Motor neuron (in vitro differentiated cells): ENCODE measurements at regions not wholly inside any gene's neighbourhood (a gene's known extent, or its start where the extent isn't known, plus 50 kb on each side); places are given as distances from the start of the nearest gene placed in this dataset.
"Not testable (repeated sequence)": the region's sequence is repeated elsewhere in the genome, so short reads cannot be mapped to it uniquely, and the experiment has no call there.

ENCODE experiments used
- ATAC-seq, 8 experiments: fragments of 200-7000 bp; cut with Tn5 transposase; replicated peaks in 6 of 8; 2 replicates each; pipeline ENCODE4 v1.8.0; 2021; ENCODE audit warnings: mild to moderate bottlenecking in 8 of 8, moderate library complexity in 8 of 8
- H3K27ac ChIP-seq, 2 donors: fragments of 250-450 bp; sonication (Bioruptor Pico); 2 replicates each; pipeline ENCODE4 v1.9.0; 2021; ENCODE audit warnings: antibody characterized with exemption in 2 of 2, mild to moderate bottlenecking in 2 of 2, moderate library complexity in 1 of 2
- H3K4me1 ChIP-seq, 2 donors: fragments of 250-450 bp; sonication (Bioruptor Pico); replicated peaks in 1 of 2; 2 replicates each; pipeline ENCODE4 v1.6.1; 2021; ENCODE audit warnings: antibody characterized with exemption in 2 of 2, mild to moderate bottlenecking in 2 of 2, moderate library complexity in 1 of 2
- H3K4me3 ChIP-seq, 5 donors: fragments of 250-450 bp; sonication (Bioruptor Pico); 2 replicates each; pipeline ENCODE4 v1.9.0; 2021; ENCODE audit warnings: antibody characterized with exemption in 5 of 5, mild to moderate bottlenecking in 5 of 5, moderate library complexity in 4 of 5
- WGBS, 10 experiments: fragments of 450-650 bp; shearing (Covaris generic); methylation state at CpG; one replicate each; pipeline ENCODE4 v1.0.0; 2022; 5-methylcytosine and 5-hydroxymethylcytosine counted together
- in situ Hi-C, 9 experiments: fragments of 400-800 bp; cut with MboI; loops; one replicate each; pipeline ENCODE4 v1.15.0; 2021; ENCODE audit warnings: low sequenced_read_pairs in 9 of 9, low pct_unique_long_range_greater_than_20kb in 2 of 9; ENCODE audit not compliant: unreplicated experiment in 9 of 9

- H3K4me3 ChIP-seq = no peak overlapping the region
- in situ Hi-C loops = no loop called here
- no peak for ATAC-seq
- 70 to 88% (median 78%) methylated on average over 1 to 5 of the region's 5 CpGs for WGBS, 10 experiments
- H3K27ac ChIP-seq = no peak overlapping the region
- no peaks in the 10 kb centered on the region for H3K4me1 ChIP-seq
Measured at GRCh38 chr21:35478161-35479064, 429.3 kb upstream of the RUNX1 start.

- no peak for ATAC-seq
- H3K27ac ChIP-seq = no peak overlapping the region
- in situ Hi-C loops = no loop called here
- WGBS, 10 experiments = 40 to 100% (median 68%) methylated on average over 1 to 3 of the region's 3 CpGs
- no peaks in the 10 kb centered on the region for H3K4me1 ChIP-seq
- H3K4me3 ChIP-seq = no peak overlapping the region
Measured at GRCh38 chr21:35477622-35478021, 428.5 kb upstream of the RUNX1 start.

- WGBS, 10 experiments = 21 to 89% (median 82%) methylated on average over 2 to 9 of the region's 9 CpGs
- H3K4me3 ChIP-seq = no peak overlapping the region
- ATAC-seq = no peak
- no peaks in the 10 kb centered on the region for H3K4me1 ChIP-seq
- no peak overlapping the region for H3K27ac ChIP-seq
- in situ Hi-C loops = no loop called here
Measured at GRCh38 chr21:35476621-35477395, 427.7 kb upstream of the RUNX1 start.

- H3K4me3 ChIP-seq = no peak overlapping the region
- no peak for ATAC-seq
- WGBS, 10 experiments = 69 to 98% (median 89%) methylated on average over 2 to 4 of the region's 4 CpGs; no CpG with 5 or more reads in 1 of the 10 experiments
- no peak overlapping the region for H3K27ac ChIP-seq
- peaks cover under 1% of the 10 kb centered on the region in 2 donors for H3K4me1 ChIP-seq
- in situ Hi-C loops = no loop called here
Measured at GRCh38 chr21:35475762-35476161, 426.7 kb upstream of the RUNX1 start.

GRCh38 chr21:35475009-35475408 lies 425.9 kb upstream of the RUNX1 start:
- peak in 1 of 8 experiments; percentile 33 for ATAC-seq
- H3K27ac ChIP-seq = no peak overlapping the region
- peaks cover 4% of the 10 kb centered on the region in 2 donors for H3K4me1 ChIP-seq
- H3K4me3 ChIP-seq = no peak overlapping the region
- in situ Hi-C loops = no loop called here

DNA sequence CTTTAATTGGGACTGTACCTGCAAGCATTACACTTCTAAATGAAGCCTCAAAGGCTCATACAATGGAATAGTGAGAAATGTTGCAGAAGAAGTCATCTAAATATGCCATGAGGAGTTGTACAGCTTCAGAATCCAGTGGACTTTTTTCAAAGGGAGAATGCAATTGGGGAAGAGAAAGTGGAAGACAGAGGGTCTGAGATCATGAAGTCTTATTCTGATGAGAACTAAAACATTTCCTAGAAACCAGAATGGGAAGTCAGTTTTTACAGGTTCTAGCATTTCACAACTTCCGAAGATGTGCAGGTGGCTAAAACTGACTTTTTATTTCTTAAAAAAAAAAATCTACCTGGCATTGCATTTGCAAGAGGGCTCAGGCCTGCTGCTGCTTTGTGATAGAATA lies 424.4 kb upstream of the RUNX1 start:
- in situ Hi-C loops = no loop called here
- WGBS, 10 experiments = 100% methylated on average over 1 of the region's 1 CpG; no CpG with 5 or more reads in 4 of the 10 experiments
- no peak overlapping the region for H3K27ac ChIP-seq
- H3K4me1 ChIP-seq = peaks cover 4% of the 10 kb centered on the region in 2 donors
- H3K4me3 ChIP-seq = no peak overlapping the region
- no peak for ATAC-seq

DNA sequence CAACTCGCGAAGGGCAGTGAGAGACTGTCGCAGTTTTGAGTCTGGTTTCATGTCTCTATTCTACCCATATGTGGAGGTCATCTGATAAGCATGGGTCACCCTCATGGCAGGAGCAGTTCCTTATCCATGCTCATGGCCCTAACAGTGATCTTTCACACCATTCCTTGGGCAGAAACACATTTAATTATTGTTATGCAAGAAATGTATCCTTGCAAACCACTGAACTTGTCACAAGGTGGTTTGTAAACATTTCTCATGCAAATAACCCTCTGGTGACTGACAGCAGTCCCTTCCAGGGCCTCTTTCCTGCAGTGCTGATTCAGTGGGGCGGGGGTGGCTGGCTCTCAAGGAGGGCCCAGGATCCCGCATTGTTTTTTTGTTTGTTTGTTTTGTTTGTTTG lies 421.4 kb upstream of the RUNX1 start:
- peaks cover 4% of the 10 kb centered on the region in 2 donors for H3K4me1 ChIP-seq
- H3K27ac ChIP-seq = no peak overlapping the region
- ATAC-seq = peak in 5 of 8 experiments; percentile 35 to 71 (median 49)
- H3K4me3 ChIP-seq = no peak overlapping the region
- in situ Hi-C loops = no loop called here
- WGBS, 10 experiments = 27 to 100% (median 50%) methylated on average over 1 to 5 of the region's 5 CpGs; no CpG with 5 or more reads in 1 of the 10 experiments

DNA sequence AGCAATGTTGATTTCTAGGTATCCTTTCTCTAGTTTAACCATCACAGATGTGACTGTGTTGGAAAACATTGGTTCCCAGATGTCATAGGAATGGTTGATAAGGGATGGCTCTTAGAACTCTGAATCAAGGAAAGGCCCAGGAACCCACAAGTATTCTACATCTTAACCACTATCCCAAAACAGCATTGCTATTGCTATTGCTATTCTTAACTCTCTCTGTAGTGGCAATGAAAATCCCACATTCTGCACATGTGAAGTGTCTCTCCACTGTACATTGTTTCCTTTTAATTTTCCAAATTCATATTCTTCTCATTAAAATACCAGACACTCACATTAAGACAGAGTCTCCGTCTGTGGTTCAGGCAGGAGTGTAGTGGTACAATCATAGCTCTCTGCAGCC lies 420.4 kb upstream of the RUNX1 start:
- ATAC-seq = no peak
- Histone ChIP-seq H3K27ac (no peak overlapping the region), H3K4me1 (peaks cover 4% of the 10 kb centered on the region in 2 donors), H3K4me3 (no peak overlapping the region)
- in situ Hi-C loops = no loop called here
- WGBS, 10 experiments = 100% methylated on average over 1 of the region's 1 CpG; no CpG with 5 or more reads in 5 of the 10 experiments

DNA sequence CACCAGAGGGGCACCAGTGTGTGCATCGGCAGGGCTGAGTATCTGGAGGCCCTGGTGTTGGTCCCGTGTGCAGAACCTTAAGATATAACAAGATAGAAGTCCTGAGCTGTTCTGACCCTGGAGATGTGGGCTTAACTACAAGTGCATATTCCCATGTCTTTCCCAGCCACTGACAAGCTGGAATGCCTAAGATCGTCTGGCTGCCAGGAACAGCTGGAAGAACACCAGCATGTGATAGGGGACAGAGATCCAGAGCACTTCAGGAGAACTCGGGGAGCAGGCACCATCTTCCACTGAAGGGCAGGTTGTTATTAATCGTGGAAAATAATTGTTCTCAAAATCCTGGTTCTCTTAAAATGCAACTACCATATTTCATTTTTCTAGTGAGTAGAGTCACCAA lies 419.9 kb upstream of the RUNX1 start:
- H3K27ac ChIP-seq = no peak overlapping the region
- peaks cover 4% of the 10 kb centered on the region in 2 donors for H3K4me1 ChIP-seq
- H3K4me3 ChIP-seq = no peak overlapping the region
- no peak for ATAC-seq
- in situ Hi-C loops = no loop called here
- 13 to 100% (median 80%) methylated on average over 1 to 3 of the region's 5 CpGs; no CpG with 5 or more reads in 3 of the 10 experiments for WGBS, 10 experiments

DNA sequence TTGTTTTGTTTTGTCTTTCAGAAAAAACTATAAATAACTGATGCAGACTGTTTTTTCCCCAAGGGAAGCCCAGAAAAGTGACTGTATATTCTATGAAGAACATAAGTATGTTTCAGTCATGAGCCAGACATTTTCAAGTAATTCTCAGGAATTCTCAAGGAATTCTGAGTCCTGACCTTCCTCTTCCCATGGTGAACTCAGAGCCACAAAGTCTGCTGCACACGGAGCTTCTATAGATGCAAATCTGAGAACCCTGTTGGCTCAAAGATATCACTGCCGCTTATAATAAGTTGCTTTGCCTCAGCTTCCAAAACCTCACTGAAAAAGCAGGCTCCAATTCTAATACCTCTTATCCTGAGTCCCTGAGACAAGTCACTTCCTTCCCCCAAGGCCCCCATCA lies 418.5 kb upstream of the RUNX1 start:
- in situ Hi-C loops = no loop called here
- Histone ChIP-seq H3K4me3 (no peak overlapping the region), H3K27ac (no peak overlapping the region), H3K4me1 (peaks cover 4% of the 10 kb centered on the region in 2 donors)
- ATAC-seq = no peak
- WGBS, 10 experiments = 46 to 100% (median 83%) methylated on average over 1 to 2 of the region's 2 CpGs; no CpG with 5 or more reads in 3 of the 10 experiments

DNA sequence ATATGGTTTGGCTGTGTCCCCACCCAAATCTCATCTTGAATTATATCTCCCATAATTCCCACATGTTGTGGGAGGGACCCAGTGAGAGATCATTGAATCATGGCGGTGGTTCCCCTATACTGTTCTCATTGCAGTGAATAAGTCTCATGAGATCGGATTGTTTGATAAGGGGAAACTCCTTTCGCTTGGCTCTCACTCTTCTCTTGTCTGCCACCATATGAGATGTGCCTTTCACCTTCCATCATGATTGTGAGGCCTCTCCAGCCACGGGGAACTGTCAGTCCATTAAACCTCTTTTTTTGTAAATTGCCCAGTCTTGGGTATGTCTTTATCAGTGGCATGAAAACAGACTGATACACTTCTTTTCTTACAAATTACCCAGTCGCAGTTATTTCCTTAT lies 417.6 kb upstream of the RUNX1 start:
- H3K4me3 ChIP-seq, in situ Hi-C loops, H3K27ac ChIP-seq, ATAC-seq, H3K4me1 ChIP-seq: not testable (repeated sequence)
- WGBS, 10 experiments = 67 to 100% (median 85%) methylated on average over 1 to 5 of the region's 5 CpGs; no CpG with 5 or more reads in 1 of the 10 experiments

DNA sequence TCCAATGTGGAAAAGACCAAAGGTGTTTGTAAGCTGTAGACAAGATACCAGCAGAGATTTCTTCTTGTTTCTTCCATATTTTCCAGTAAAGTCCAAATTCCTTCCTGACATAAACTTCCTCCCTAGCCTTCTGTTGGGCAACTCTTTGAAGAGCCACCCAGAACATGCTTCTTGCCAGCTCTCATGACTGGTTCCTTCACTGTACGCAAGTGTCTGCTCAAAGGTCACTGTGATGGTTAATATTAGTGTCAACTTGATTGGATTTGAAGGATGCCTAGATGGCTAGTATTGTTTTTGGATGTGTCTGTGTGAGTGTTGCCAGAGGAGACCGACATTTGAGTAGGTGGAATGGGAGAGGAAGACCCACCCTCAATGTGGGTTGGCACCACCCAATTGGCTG lies 416.6 kb upstream of the RUNX1 start:
- ATAC-seq = no peak
- 80 to 100% (median 96%) methylated on average over 1 to 2 of the region's 2 CpGs; no CpG with 5 or more reads in 4 of the 10 experiments for WGBS, 10 experiments

DNA sequence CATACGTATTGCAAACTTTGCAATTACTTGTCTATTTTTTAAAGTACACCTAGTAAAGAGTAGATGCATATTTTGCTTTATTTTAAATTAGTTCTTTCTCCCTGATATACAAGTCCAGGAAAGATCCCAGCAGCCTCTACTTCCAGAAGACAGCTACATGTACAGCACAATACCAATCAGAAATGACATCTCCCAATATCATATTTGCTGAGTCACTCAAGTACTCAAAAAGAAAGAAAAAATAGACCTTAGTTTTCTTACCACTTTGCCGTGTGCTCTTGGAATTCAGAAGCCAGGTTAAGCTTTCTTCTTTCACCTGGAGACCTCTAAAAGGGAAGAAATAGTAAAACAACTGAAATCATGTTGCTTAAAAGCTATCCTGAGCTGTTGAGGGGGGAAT lies 412.6 kb upstream of the RUNX1 start:
- no peak overlapping the region for H3K4me3 ChIP-seq
- no peak overlapping the region for H3K27ac ChIP-seq
- WGBS, 10 experiments = 59 to 100% (median 79%) methylated on average over 1 to 2 of the region's 2 CpGs; no CpG with 5 or more reads in 1 of the 10 experiments
- no peak for ATAC-seq
- H3K4me1 ChIP-seq = peaks cover 0 to 4% of the 10 kb centered on the region in 2 donors
- in situ Hi-C loops = no loop called here

More for the DNA sequence above, 416.6 kb upstream of the RUNX1 start:
- no peak overlapping the region for H3K4me3 ChIP-seq
- peaks cover 3 to 4% of the 10 kb centered on the region in 2 donors for H3K4me1 ChIP-seq
- in situ Hi-C loops = no loop called here
- H3K27ac ChIP-seq = no peak overlapping the region
